IPS DF 4.7 (cell line): ENCODE measurements at regions not wholly inside any gene's neighbourhood (a gene's known extent, or its start where the extent isn't known, plus 50 kb on each side); places are given as distances from the start of the nearest gene placed in this dataset.
"Not testable (repeated sequence)": the region's sequence is repeated elsewhere in the genome, so short reads cannot be mapped to it uniquely, and the experiment has no call there.

Source experiments
- DNase-seq: peaks from one replicate; pipeline ENCODE4 v3.0.0-alpha.2; 2013; ENCODE audit warnings: low spot score; ENCODE audit errors: extremely low read depth

DNA sequence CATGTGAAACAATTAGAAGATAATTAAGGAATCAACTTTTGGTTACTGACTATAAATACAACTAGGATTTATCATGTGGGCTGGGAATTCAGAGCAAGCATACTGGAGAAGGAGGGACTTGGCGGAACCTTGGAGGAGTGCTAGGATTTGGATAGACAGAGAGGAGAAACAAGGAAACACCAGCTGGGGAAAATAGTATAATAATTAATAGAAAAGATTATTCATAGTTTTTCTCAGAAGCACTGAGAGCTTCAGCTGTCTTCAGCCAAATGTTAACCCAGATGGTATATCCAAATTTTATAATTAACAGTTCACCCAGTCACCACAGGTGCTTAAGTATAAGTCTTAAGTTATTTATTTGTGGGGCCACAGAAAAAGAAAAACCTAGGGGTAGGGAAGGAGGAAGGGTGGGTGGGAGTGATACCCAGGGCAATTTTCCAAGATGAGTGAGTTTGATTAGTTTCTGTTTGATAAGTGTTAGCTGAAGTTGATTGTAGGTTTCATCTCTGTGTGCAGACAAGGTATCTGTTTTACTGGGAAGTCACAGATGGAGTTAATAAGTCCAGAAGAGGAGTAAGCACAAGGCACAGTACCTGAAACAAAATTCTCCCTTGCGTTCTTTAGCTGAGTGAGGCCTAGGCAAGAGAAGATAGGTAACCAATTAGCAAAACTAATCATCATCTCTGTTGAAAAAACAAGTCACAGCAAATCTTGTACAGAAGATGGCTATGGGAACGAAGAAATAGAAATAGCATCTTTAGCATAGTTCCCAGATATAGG is 175.5 kb downstream of the TFAP2B start:
- no peak for DNase-seq

DNA sequence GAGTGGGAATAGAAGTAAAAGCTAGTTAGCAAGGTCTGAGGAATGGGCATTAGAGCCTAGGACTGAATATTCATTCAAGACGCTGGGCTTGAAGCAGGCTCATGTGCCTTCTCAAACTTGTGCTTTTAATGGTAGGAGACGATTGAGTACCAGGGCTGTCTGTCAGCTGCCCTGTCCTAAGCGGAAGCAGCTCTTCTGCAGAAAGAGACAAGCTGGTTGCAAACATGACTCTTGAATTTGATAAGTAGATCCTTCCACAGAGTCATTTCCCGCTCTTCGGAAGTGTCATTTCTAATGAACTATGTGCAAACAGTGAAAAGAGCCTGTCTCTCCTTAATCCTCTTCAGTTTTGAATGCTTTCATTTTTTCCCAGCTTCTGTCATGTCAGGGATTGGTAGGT is 176.4 kb downstream of the TFAP2B start:
- DNase-seq, result no peak

DNA sequence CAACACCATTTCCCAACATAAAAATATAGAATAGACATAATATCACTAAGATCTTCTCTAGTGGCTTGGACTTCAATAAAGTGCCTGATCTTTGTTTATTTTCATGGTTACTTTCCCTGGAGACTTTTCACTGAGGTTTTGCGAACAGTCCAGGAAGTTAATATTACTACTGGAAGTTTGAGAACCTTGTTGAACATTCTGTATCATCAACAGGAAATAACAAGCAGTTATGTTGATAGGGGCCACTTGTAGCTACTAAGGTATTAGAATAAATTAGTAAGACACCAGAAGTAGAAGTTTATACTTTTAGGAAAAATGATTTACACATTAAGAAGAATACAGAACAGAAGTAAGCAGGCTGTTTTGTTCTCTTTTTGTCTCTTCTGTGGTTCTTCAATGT is 180.2 kb downstream of the TFAP2B start:
- DNase-seq, result no peak

DNA sequence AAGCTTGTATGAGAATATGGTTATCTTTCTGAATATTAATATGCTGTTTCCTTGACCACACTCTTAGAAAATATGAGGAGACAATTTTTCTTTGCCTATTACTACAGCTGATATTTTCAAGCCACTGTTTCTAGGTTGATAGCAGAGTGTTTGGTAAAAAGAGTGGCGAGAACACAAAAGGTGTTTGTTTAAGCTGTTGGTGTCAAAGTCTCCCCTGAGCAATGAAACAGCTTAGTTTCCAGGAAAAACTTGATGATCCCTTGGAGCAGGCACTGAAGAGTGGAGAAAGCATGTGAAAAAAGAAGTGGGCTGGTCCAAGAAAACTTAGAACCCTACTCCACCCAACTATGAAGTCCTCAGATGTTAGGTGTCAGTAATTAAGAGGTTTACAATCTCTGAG is 182.7 kb downstream of the TFAP2B start:
- no peak for DNase-seq

DNA sequence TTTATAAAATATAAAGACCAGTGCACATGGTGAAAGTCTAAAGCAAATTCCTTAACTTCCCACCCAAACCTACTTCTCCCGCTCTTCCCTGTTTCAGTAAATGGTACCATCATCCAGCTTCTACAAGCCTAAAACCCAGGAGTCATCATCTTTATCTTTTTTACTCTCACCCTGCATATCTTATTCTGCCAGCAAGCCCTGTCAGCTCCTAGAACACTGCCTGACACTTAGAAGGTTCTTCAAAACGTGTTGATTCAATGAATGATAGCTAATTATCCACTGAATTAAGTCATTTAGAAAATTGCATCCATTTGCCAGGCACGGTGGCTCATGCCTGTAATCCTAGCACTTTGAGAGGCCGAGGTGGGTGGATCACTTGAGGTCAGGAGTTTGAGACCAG is 185.7 kb downstream of the TFAP2B start:
- DNase-seq, result no peak

DNA sequence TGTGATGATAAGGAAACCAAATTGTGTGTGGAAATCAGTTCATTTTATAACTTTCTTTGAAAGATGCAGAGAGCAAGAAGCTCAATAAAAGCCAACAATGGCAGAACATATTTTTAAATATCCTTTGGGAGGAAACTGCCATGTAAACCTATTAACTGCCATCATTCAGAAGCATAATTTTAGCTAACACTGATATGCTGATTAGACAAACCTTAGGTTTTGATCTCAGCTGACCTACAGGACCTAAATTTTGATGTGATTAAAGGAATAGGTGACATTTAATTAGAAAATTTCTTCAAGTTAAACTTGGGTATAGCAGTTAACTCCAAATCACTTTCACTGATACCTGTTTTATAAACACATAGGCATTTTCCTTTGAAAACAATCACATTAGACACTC is 187.1 kb downstream of the TFAP2B start:
- DNase-seq, result no peak

DNA sequence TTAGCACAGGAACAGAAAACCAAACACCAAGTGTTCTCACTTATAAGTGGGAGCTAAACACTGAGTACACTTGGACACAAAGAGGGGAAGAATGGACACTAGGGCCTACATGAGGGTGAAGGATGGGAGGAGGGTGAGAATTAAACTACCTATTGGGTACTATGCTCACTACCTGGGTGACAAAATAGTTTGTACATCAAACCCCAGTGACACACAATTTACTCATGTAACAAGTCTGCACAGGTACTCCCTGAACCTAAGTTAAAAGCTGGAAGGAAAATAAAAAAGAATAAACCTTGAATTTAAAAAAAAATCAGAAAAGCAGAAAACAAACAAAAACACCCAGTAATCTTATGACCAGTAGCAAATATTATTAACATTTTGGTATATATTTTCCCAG is 188.6 kb downstream of the TFAP2B start:
- DNase-seq, result no peak

DNA sequence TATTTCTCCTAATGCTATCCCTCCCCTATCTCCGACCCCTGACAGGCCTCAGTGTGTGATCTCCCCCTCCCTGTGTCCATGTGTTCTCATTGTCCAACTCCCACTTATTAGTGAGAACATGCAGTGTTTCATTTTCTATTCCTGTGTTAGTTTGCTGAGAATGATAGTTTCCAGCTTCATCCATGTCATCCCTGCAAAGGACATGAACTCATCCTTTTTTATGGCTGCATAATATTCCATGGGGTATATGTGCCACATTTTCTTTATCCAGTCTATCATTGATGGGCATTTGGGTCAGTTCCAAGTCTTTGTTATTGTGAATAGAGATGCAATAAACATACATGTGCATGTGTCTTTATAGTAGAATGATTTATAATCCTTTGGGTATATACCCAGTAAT is 190.0 kb downstream of the TFAP2B start:
- not testable (repeated sequence) for DNase-seq

DNA sequence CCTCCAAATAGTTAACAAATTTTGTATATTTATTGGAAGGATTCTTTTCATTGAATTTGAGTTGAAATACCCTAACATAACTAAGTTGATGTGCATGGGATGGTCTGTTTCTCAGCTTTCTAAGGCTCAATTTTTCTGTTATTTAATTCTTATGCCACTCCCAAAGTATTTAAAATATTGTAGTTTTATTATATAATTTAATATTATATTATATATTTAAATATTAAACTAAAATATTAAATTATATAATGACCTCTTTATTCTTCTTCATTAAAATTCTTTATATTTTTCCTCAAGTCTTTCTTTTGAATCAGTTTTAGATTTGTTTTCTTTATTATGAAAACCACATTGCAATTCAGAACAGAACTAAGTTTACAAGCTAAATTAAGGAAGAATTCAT is 194.7 kb downstream of the TFAP2B start:
- no peak for DNase-seq

DNA sequence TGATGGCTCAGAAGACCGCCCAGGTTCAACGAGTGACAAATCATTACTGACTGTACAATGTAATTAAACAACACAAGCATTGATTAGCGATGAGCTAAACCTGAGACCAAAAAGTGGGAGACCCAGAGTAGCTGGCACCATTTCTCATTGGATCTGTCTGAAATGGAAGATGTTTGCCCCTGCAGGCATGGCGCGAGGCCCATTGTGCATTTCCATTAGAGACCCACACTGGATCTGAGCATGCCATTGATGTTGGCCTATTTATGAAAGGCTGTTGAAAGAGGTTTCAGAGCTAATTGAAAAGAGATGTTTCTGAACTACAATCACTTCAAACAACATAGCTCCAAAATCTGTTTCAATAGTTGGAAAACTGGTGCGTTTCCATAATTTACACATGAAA is 196.7 kb downstream of the TFAP2B start:
- no peak for DNase-seq

DNA sequence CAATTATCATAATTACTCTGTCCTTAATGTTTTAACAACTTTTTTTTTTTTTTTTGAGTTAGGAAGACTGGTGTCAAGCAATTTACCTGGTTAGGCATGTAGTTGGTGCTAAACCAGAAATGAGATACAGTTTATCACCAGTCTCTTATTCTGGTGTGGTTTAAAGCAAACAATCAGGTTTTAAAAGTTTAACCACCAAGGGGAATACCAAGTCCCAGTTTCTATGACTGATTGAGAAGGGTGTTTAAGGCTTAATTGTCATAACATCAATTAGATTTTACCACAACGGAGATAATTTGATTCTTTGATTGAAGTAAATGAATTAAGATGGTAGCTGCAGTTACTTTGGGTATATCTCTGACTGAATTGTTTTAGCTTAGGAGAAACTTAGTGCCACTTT is 197.8 kb downstream of the TFAP2B start:
- DNase-seq, result no peak

DNA sequence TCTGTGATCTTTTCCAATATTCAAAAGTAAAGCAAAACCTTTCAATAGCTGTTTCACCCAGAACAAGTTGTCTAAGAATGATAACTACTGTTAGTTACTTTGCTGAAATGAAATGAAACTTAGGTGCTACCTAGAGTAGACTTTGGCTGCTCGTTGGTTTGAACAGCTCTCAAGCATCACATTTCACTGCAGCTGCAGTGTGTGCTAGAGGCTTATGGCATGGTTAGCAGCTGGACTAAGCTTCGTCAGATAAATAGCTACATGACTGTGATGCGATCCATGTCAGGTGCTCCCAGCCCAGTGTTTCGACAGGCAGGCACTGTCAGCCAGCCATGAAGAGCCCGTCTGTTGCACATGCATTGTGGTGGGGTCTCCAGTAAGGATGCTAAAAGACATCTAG is 201.1 kb downstream of the TFAP2B start:
- DNase-seq, result no peak

DNA sequence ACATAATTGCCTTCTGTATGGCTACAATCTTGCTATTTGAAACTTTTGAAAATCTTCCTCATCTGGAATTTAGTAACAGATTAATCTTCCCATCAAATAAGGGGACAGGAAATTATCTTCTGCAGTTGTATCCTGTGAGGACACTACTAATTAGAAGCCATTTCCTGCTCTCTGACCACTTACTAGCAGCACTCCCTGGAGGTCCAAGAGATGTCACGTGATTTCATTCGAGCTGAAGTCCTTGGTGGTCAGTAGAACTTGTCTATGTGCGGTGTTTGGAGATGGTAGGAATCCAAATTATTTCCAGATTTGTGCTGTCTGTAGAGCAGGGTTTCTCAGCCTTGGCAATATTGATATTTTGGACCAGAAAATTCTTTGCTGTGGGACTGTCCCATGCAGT is 202.5 kb downstream of the TFAP2B start:
- no peak for DNase-seq

DNA sequence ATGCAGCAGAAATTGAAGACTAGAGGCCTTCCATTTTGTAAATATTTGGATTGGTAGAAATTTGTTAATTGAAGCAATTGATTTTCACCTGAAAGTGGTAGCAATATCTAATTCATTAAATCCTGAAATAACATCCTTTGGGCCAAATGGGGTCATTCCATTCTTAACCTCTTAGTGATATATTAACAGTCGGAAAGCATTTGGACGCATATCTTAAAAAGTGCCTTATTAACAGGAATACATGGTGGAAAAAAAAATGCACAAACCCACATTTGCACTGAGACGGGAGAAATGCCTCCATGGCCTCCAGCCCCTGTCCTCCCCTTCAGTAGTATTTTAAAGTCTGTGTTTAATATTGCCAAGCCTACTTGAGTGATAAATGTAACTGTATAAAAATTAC is 205.5 kb downstream of the TFAP2B start:
- no peak for DNase-seq

DNA sequence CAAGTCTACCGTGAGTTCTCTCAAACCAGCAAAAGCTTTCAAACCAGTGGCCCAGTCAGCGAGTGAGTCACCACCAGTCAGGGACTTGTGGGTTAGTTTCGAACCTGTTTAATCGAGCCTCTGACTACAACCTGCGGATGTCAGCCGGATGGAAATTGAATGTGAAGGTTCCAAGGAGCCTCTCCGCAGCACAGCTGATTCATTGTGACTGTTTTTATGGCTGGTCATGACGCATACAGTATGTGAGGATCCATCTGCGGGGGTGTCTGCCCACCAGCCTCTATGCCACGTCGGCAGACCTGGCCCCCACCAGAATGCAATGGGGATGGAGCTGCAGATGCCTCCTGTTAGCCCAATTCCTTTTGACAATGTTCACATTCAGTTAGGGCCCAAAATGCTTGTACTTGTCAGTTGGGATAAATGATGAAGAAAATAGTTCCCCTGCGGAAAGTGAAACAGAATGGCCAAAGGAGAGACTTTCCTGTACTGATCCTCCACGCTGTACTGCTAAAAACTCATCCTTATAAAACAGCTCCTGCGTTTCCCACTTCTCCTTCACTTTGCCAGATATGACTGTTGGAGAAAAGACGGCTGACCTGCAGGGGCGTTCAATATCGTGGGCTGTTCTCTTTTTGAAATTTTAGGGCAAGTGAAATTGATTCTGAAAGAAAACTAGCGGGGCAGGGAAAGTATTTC is 206.6 kb downstream of the TFAP2B start:
- DNase-seq, result no peak

DNA sequence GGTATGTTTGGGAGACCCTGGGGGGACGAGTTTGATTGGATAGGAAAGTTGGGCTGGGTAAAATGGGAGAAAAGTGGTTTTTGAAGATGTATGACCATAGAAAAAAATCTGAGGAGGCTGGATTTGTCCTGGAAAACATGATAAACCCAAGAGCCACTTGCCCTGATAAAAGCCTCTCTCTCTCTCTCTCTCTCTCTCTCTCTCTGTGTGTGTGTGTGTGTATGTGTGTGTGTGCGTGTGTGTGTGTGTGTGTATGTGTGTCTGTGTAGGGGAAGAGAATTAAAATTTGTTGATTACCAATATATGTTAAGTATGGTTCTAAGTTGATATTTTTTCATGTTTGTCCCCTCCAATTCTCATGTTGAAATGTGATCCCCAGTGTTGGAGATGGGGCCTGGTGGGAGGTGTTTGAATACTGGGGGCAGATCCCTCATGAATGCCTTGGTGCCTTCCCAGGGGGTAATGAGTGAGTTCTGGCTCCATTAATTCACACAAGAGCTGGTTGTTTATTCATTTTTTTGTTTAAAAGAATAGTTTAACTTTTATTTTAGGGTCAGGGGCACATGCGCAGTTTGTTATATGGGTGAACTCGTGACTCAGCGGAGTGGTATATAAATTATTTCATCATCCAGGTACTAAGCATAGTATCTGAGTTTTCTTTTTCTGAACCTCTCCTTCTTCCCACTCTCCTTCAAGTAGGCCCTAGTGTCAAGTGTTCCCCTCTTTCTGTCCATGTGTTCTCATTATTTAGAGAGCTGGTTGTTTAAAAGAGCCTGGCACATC is 208.8 kb downstream of the TFAP2B start:
- no peak for DNase-seq

DNA sequence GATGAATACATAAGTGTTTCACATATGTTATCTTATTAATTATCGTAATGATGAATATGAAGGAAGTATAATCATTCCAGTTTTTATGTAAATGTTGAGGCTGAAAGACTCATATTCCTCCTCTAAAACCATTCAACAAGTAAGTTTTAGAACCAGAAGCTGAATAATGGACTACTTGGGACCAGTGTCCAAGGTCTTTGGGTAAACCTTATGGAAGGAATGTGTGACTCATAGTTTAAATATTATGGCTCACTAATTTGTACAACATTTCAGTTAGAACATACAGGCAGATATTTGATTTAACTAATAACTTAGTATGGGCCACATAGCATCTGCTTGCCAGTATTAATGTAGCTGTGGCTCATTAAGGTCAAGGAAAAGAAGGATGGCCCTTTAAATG is 209.6 kb downstream of the TFAP2B start:
- no peak for DNase-seq

DNA sequence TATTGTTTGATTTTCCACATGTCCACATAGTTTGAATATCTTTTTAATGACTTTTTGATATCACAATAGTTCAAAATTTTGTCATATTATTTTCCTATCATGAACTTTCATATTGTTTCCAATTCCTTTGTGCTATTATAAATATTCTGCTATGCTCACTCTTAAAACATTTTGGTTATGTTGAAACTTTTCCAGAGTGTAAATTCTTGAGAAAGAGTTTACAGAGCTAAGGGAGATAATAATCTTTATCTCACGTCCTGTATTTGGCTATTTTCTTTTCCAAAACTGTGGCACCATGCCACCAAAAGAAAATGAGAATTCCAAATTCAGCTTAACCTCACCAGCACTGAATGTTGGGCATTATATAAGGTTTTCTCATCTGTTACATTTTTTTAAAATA is 210.9 kb downstream of the TFAP2B start:
- no peak for DNase-seq

DNA sequence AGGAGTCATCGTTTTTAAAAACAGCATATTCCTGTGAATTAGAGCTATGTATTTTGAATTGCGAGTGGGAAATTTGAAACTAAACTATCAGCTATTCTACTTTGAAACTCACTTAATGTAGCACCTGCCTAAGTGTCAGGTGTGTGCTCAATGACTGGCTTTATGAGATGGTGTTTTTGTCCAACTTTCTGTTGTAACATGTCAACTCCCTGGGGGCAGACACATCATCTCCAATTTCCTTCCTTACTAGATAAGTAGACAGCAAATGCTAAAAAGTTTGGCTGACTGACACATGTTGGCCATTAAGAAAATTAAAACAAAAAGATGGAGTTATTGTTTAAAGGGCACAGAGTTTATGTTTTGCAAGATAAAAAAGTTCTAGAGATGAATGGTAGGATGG is 226.9 kb downstream of the TFAP2B start:
- no peak for DNase-seq

DNA sequence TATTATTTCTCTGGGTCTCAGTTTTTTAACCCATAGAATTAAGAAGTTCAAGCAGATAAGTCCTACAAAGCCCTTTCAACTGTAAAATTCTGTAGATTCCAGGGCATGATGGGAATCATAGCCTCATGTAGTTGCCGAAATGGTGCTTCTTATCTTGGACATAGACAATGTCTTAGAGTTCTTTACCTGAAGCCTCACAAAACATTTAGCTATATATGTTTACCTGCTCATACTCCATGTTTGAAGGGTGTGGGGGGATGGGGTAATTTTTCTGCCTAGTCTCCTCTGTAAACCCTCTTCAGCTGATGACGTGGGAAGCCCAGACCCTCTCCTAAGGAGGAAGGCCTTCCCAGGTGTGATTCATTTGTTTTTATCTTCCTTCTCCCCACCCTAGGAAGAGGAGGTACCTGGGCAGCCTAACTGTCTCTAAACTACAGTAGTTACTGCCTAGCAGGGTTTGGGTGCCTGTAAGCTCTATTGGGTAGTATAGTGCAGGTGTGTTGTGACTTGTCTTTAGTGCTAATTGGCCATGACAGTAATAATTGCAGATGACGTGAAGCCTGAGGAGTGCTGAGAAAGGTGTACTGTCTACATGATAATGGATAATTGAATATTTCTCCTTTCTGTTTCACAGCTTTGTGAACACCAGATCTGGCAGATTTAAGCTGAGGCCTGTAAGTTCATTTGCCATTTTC is 230.8 kb downstream of the TFAP2B start:
- no peak for DNase-seq

DNA sequence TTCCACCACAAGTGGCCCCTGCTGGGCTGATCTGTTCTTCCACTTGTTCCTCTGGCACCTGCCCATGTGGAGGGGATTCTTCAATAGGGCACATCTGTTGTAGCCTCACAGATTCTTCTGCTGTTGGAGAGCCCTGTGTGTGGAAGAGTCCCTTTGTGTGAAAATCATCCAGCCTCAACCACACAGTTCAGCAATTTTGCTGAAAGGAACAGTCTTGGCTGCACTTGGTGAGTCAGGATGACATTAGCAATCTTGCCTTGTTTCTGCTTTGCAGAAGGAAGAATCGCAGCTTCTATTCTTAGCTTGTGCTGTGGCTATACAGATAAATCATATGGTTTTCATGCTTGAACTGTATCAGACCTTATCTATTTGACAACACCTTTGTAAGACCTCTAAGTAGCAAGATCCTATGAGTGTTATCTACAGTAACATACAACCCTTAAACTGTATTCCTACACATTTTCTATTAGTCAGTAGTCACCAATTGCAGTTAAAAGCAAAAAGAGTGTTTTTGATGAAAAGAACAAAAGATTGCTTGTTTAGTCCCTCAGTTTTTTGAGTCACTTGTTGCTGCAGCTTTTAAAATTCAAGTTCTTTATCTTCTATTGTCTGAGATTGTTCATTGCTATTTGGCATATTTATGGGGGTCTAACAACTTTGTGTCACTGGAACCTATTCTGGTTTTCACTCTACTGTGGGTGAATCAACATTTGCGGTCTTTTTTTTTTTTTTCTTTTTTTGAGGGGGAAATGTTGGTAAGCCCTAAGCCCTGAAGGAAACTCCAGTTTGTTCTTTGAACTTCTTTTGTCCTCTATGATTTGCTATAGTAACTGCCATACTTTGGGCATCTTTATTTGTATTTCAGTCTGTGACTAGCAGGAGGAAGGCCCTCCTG is 231.6 kb downstream of the TFAP2B start:
- DNase-seq, result no peak
